Esophagus squamous epithelium (tissue), 4 donors: ENCODE measurements at regions not wholly inside any gene's neighbourhood (a gene's known extent, or its start where the extent isn't known, plus 50 kb on each side); places are given as distances from the start of the nearest gene placed in this dataset.

Experiments
- POLR2A ChIP-seq, 4 donors: fragments of 450-650 bp; IDR thresholded peaks; one replicate each; pipeline ENCODE4 v1.6.1; 2017; ENCODE audit warnings: antibody characterized with exemption in 4 of 4, mild to moderate bottlenecking in 4 of 4, moderate library complexity in 3 of 4
- TF ChIP-seq, protein P1 (sequence below), 6 experiments: fragments of 450-650 bp in 4 of 6; fragments of 200-600 bp in 2 of 6; sonication (generic) in 2 of 6; IDR thresholded peaks; one replicate each; pipeline ENCODE4 v1.5.1; 2016 to 2019; ENCODE audit warnings: antibody characterized with exemption in 6 of 6, mild to moderate bottlenecking in 4 of 6, moderate library complexity in 4 of 6

DNA sequence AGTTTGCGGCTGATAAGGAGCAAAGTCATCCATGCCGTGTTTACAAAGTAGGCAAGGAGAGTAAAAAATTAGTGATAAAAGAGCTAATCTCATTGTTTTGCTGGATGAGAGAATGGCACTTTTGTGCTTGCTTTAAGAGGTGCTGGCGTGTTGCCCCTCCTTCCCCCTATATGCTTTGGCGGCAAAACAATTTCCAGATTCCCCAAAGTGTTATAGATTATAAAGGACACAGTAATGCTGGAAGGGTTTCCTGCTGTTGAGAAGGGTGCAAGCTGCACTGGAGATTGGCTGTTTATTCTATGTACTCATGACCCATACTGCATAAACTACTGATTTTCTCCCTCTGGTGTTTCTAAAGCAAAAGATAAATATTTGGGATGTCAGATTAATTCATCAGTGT, 338.9 kb upstream of the MAP3K7 start:
- TF ChIP-seq, protein P1, sequence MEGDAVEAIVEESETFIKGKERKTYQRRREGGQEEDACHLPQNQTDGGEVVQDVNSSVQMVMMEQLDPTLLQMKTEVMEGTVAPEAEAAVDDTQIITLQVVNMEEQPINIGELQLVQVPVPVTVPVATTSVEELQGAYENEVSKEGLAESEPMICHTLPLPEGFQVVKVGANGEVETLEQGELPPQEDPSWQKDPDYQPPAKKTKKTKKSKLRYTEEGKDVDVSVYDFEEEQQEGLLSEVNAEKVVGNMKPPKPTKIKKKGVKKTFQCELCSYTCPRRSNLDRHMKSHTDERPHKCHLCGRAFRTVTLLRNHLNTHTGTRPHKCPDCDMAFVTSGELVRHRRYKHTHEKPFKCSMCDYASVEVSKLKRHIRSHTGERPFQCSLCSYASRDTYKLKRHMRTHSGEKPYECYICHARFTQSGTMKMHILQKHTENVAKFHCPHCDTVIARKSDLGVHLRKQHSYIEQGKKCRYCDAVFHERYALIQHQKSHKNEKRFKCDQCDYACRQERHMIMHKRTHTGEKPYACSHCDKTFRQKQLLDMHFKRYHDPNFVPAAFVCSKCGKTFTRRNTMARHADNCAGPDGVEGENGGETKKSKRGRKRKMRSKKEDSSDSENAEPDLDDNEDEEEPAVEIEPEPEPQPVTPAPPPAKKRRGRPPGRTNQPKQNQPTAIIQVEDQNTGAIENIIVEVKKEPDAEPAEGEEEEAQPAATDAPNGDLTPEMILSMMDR (IDR thresholded peaks at IDR 0.05): no peak
- no peak for TF ChIP-seq POLR2A (IDR thresholded peaks at IDR 0.05)
